Skeletal muscle tissue (tissue), 3 donors: ENCODE measurements at regions not wholly inside any gene's neighbourhood (a gene's known extent, or its start where the extent isn't known, plus 50 kb on each side); places are given as distances from the start of the nearest gene placed in this dataset.

Experiments
- H3K27ac ChIP-seq: one replicate; pipeline ENCODE4 v1.7.0; 2013; ENCODE audit warnings: mild to moderate bottlenecking, low read depth, low read length, inconsistent platforms
- H3K27me3 ChIP-seq, 3 donors: one replicate each; pipeline ENCODE4 v1.7.0; 2013; ENCODE audit warnings: low read length in 3 of 3; ENCODE audit not compliant: control insufficient read depth in 3 of 3, insufficient read depth in 3 of 3
- H3K36me3 ChIP-seq, 3 donors: one replicate each; pipeline ENCODE4 v1.7.0; 2013; ENCODE audit warnings: low read length in 3 of 3; ENCODE audit not compliant: control insufficient read depth in 3 of 3, insufficient read depth in 3 of 3
- H3K4me1 ChIP-seq, 3 donors: one replicate each; pipeline ENCODE4 v1.7.0; 2013; ENCODE audit warnings: low read length in 3 of 3, mild to moderate bottlenecking in 3 of 3; ENCODE audit not compliant: control insufficient read depth in 3 of 3, insufficient read depth in 3 of 3
- H3K4me3 ChIP-seq, 3 donors: one replicate each; pipeline ENCODE4 v1.7.0; 2013; ENCODE audit warnings: low read length in 3 of 3
- H3K9ac ChIP-seq, 3 donors: one replicate each; pipeline ENCODE4 v1.7.0; 2013; ENCODE audit warnings: low read length in 3 of 3, mild to moderate bottlenecking in 3 of 3, moderate library complexity in 2 of 3, low read depth in 1 of 3
- H3K9me3 ChIP-seq, 3 donors: one replicate each; pipeline ENCODE4 v1.7.0; 2013; ENCODE audit warnings: low read length in 3 of 3; ENCODE audit not compliant: control insufficient read depth in 3 of 3
- donor health status: Osteomylitis.

GRCh38 chr7:148537435-148537834 lies 53.1 kb upstream of the C7orf33 start:
- no peak overlapping the region for H3K27ac ChIP-seq
- no peak overlapping the region for H3K9ac ChIP-seq
- H3K27me3 ChIP-seq, result peaks cover 0 to 3% (median 0%) of the 10 kb centered on the region in 3 donors
- no peaks in the 10 kb centered on the region for H3K9me3 ChIP-seq
- H3K4me1 ChIP-seq, result peaks cover 0 to 2% (median 0%) of the 10 kb centered on the region in 3 donors
- H3K4me3 ChIP-seq, result no peak overlapping the region
- no peaks in the 10 kb centered on the region for H3K36me3 ChIP-seq

DNA sequence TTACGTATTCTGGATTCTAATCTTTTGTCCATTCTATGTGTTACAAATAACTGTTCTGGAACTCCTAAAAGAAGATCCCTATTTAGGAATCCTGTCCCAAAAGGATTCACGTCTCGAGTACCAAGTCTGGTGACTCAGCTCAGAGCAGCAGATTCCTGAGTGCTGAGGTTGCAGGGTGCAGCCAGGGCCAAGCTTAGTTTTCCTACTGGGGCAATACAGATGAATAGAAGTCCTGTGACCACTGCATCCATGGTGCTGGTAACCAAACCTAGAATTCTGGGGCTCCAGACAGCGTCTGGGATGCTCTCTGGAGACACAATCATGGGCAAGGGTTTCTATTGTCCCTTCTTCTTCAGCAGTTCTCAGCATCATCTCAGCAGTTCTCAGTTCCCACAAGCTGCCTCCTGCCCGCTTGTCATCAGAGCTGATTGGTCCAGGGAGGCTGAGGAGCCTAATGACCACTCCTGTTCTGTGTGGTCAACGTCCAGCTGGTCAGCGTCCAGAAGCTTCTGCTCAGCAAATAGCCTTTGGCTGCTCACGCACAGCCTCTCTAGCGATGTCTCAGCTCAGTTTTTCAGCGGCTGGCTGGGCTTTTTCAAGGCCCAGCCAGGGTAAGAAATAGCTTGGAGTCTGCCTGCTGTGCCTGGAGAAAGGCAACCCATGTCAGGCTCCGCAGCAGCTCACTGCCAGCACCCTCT lies 50.4 kb upstream of the C7orf33 start:
- Histone ChIP-seq H3K4me1 (peaks cover 0 to 2% (median 0%) of the 10 kb centered on the region in 3 donors), H3K27ac (peak overlapping the region; percentile 67), H3K9me3 (no peaks in the 10 kb centered on the region)

More for the DNA sequence above, 50.4 kb upstream of the C7orf33 start:
- Histone ChIP-seq H3K9ac (no peak overlapping the region), H3K27me3 (peaks cover 0 to 3% (median 0%) of the 10 kb centered on the region in 3 donors), H3K36me3 (no peaks in the 10 kb centered on the region), H3K4me3 (peak overlapping the region in 1 of 3 donors; percentile 2)
